Esophagus (tissue), 2 donors: ENCODE measurements at regions not wholly inside any gene's neighbourhood (a gene's known extent, or its start where the extent isn't known, plus 50 kb on each side); places are given as distances from the start of the nearest gene placed in this dataset.

Source experiments
- H3K27ac ChIP-seq, 2 donors: one replicate each; pipeline ENCODE4 v1.5.1; 2013; ENCODE audit warnings: low read depth in 2 of 2, mild to moderate bottlenecking in 2 of 2, inconsistent platforms in 1 of 2, low read length in 1 of 2, moderate library complexity in 1 of 2
- H3K27me3 ChIP-seq, 2 donors: one replicate each; pipeline ENCODE4 v1.6.1; 2013; ENCODE audit warnings: low read length in 2 of 2, control low read depth in 1 of 2, mild to moderate bottlenecking in 1 of 2; ENCODE audit not compliant: insufficient read depth in 2 of 2, control insufficient read depth in 1 of 2
- H3K36me3 ChIP-seq, 2 donors: one replicate each; pipeline ENCODE4 v1.6.1; 2013; ENCODE audit warnings: low read length in 1 of 2; ENCODE audit not compliant: control insufficient read depth in 2 of 2, insufficient read depth in 2 of 2
- H3K4me1 ChIP-seq, 2 donors: one replicate each; pipeline ENCODE4 v1.6.1; 2013; ENCODE audit warnings: low read length in 1 of 2; ENCODE audit not compliant: control insufficient read depth in 2 of 2, insufficient read depth in 2 of 2
- H3K4me3 ChIP-seq, 2 donors: one replicate each; pipeline ENCODE4 v1.5.1; 2013; ENCODE audit warnings: low read length in 2 of 2, mild to moderate bottlenecking in 2 of 2, low read depth in 1 of 2, moderate library complexity in 1 of 2
- H3K9me3 ChIP-seq, 2 donors: one replicate each; pipeline ENCODE4 v1.6.1; 2013; ENCODE audit warnings: mild to moderate bottlenecking in 2 of 2, low read depth in 1 of 2, low read length in 1 of 2, moderate library complexity in 1 of 2; ENCODE audit not compliant: control insufficient read depth in 2 of 2, insufficient read depth in 1 of 2
- WGBS, 2 donors: extraction: QIAGEN DNeasy Blood & Tissue Kit; methylation state at CpG; one replicate each; pipeline ENCODE4 v1.1.7; 2013; 5-methylcytosine and 5-hydroxymethylcytosine counted together
- donor health status: healthy with polysubstance abuse.
- donor health status: Bipolar disorder and iron deficiency.

GRCh38 chr16:18008356-18008755 is 328.2 kb downstream of the NPIPA8 start:
- Histone ChIP-seq H3K27me3 (no peaks in the 10 kb centered on the region), H3K4me3 (no peak overlapping the region), H3K36me3 (no peaks in the 10 kb centered on the region), H3K27ac (no peak overlapping the region), H3K9me3 (peaks cover 0 to 2% of the 10 kb centered on the region in 2 donors), H3K4me1 (peaks cover 0 to 4% of the 10 kb centered on the region in 2 donors)
- WGBS, 2 donors, result 94 to 96% methylated on average over 5 of the region's 5 CpGs

GRCh38 chr16:18003033-18003432 is 333.5 kb downstream of the NPIPA8 start:
- Histone ChIP-seq H3K4me3 (no peak overlapping the region), H3K27me3 (no peaks in the 10 kb centered on the region), H3K27ac (no peak overlapping the region), H3K4me1 (no peaks in the 10 kb centered on the region), H3K36me3 (no peaks in the 10 kb centered on the region), H3K9me3 (peaks cover 0 to 2% of the 10 kb centered on the region in 2 donors)
- 63 to 75% methylated on average over 6 of the region's 6 CpGs for WGBS, 2 donors

GRCh38 chr16:17998996-17999395 is 337.5 kb downstream of the NPIPA8 start:
- no peaks in the 10 kb centered on the region for H3K4me1 ChIP-seq
- peaks cover 2 to 3% of the 10 kb centered on the region in 2 donors for H3K27me3 ChIP-seq
- H3K9me3 ChIP-seq, result peaks cover 0 to 2% of the 10 kb centered on the region in 2 donors
- 73 to 78% methylated on average over 6 of the region's 6 CpGs for WGBS, 2 donors
- no peaks in the 10 kb centered on the region for H3K36me3 ChIP-seq
- H3K27ac ChIP-seq, result no peak overlapping the region
- H3K4me3 ChIP-seq, result no peak overlapping the region

GRCh38 chr16:17998550-17998949 is 338.0 kb downstream of the NPIPA8 start:
- H3K9me3 ChIP-seq, result peaks cover 0 to 2% of the 10 kb centered on the region in 2 donors
- H3K4me3 ChIP-seq, result no peak overlapping the region
- no peaks in the 10 kb centered on the region for H3K36me3 ChIP-seq
- H3K27me3 ChIP-seq, result peaks cover 2 to 3% of the 10 kb centered on the region in 2 donors
- H3K4me1 ChIP-seq, result no peaks in the 10 kb centered on the region
- WGBS, 2 donors, result 94 to 96% methylated on average over 1 of the region's 1 CpG
- H3K27ac ChIP-seq, result no peak overlapping the region

GRCh38 chr16:17994027-17994426 is 342.5 kb downstream of the NPIPA8 start:
- WGBS, 2 donors, result 52 to 53% methylated on average over 5 of the region's 5 CpGs

GRCh38 chr16:17992416-17992815 is 344.1 kb downstream of the NPIPA8 start:
- Histone ChIP-seq H3K27me3 (peaks cover 2 to 3% of the 10 kb centered on the region in 2 donors), H3K4me3 (no peak overlapping the region), H3K27ac (no peak overlapping the region)

More at GRCh38 chr16:17994027-17994426, 342.5 kb downstream of the NPIPA8 start:
- H3K9me3 ChIP-seq, result no peaks in the 10 kb centered on the region
- no peak overlapping the region for H3K27ac ChIP-seq
- H3K4me3 ChIP-seq, result no peak overlapping the region
- no peaks in the 10 kb centered on the region for H3K36me3 ChIP-seq
- no peaks in the 10 kb centered on the region for H3K4me1 ChIP-seq
- H3K27me3 ChIP-seq, result peaks cover 2 to 3% of the 10 kb centered on the region in 2 donors

GRCh38 chr16:17989255-17989654 is 347.3 kb downstream of the NPIPA8 start:
- H3K4me3 ChIP-seq, result no peak overlapping the region
- 60 to 71% methylated on average over 4 of the region's 4 CpGs for WGBS, 2 donors
- H3K9me3 ChIP-seq, result no peaks in the 10 kb centered on the region

More at GRCh38 chr16:17992416-17992815, 344.1 kb downstream of the NPIPA8 start:
- Histone ChIP-seq H3K36me3 (no peaks in the 10 kb centered on the region), H3K9me3 (no peaks in the 10 kb centered on the region), H3K4me1 (no peaks in the 10 kb centered on the region)

GRCh38 chr16:17988839-17989238 is 347.7 kb downstream of the NPIPA8 start:
- no peak overlapping the region for H3K4me3 ChIP-seq
- 72 to 75% methylated on average over 3 of the region's 3 CpGs for WGBS, 2 donors
- H3K36me3 ChIP-seq, result no peaks in the 10 kb centered on the region
- H3K27ac ChIP-seq, result no peak overlapping the region
- no peaks in the 10 kb centered on the region for H3K27me3 ChIP-seq
- no peaks in the 10 kb centered on the region for H3K9me3 ChIP-seq
- H3K4me1 ChIP-seq, result no peaks in the 10 kb centered on the region

More at GRCh38 chr16:17989255-17989654, 347.3 kb downstream of the NPIPA8 start:
- no peaks in the 10 kb centered on the region for H3K36me3 ChIP-seq
- no peak overlapping the region for H3K27ac ChIP-seq
- H3K4me1 ChIP-seq, result no peaks in the 10 kb centered on the region
- H3K27me3 ChIP-seq, result peaks cover 0 to under 1% of the 10 kb centered on the region in 2 donors

- 74 to 80% methylated on average over 5 of the region's 5 CpGs for WGBS, 2 donors
- no peaks in the 10 kb centered on the region for H3K27me3 ChIP-seq
- H3K27ac ChIP-seq, result no peak overlapping the region
- no peaks in the 10 kb centered on the region for H3K9me3 ChIP-seq
- no peak overlapping the region for H3K4me3 ChIP-seq
- H3K4me1 ChIP-seq, result no peaks in the 10 kb centered on the region
- H3K36me3 ChIP-seq, result no peaks in the 10 kb centered on the region
Measured at GRCh38 chr16:17986991-17987390, 349.5 kb downstream of the NPIPA8 start.

- Histone ChIP-seq H3K9me3 (no peaks in the 10 kb centered on the region), H3K4me3 (no peak overlapping the region), H3K4me1 (no peaks in the 10 kb centered on the region), H3K27me3 (no peaks in the 10 kb centered on the region), H3K36me3 (no peaks in the 10 kb centered on the region), H3K27ac (no peak overlapping the region)
- 85% methylated on average over 8 of the region's 8 CpGs for WGBS, 2 donors
Measured at GRCh38 chr16:17984810-17985209, 351.7 kb downstream of the NPIPA8 start.
